Activated naive CD4-positive, alpha-beta T cell treated with anti-CD3 and anti-CD28 coated beads, Interleukin-2, amount 50 U/mL, for 24 hours (primary cell): ENCODE measurements at regions not wholly inside any gene's neighbourhood (a gene's known extent, or its start where the extent isn't known, plus 50 kb on each side); places are given as distances from the start of the nearest gene placed in this dataset.
"Not testable (repeated sequence)": the region's sequence is repeated elsewhere in the genome, so short reads cannot be mapped to it uniquely, and the experiment has no call there.

Experiments used
- H3K27ac Mint-ChIP-seq: one replicate; pipeline ENCODE4 v1.8.0; 2021; ENCODE audit warnings: mild to moderate bottlenecking, mixed read lengths
- H3K27me3 Mint-ChIP-seq: one replicate; pipeline ENCODE4 v1.8.0; 2021; ENCODE audit warnings: mixed read lengths
- H3K36me3 Mint-ChIP-seq: one replicate; pipeline ENCODE4 v1.8.0; 2021; ENCODE audit warnings: mixed read lengths
- H3K4me1 Mint-ChIP-seq: one replicate; pipeline ENCODE4 v1.8.0; 2021; ENCODE audit warnings: mixed read lengths
- H3K4me3 Mint-ChIP-seq: one replicate; pipeline ENCODE4 v1.8.0; 2021; ENCODE audit warnings: mild to moderate bottlenecking, mixed read lengths
- H3K9me3 Mint-ChIP-seq: one replicate; pipeline ENCODE4 v1.8.0; 2021; ENCODE audit warnings: mixed read lengths

DNA sequence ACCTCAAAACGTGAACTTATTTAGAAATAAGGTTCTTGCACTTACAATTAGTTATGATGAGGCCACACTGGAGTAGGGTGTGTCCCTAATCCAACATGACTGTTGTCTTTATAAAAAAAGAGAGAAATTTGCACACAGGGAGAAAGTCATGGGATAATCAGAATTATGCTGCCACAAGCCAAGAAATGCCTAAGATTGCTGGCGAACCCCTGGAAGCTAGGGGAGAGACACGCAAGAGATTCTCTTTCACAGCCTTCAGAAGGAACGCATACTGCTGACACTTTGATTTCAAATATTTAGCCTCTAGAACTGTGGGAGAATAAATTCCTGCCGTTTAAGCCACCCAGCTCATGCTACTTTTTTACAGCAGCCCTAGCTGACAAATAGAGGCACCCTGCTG is 138.3 kb downstream of the CCDC71L start:
- H3K27ac Mint-ChIP-seq, result no peak overlapping the region
- H3K36me3 Mint-ChIP-seq, result no peaks in the 10 kb centered on the region
- H3K4me1 Mint-ChIP-seq, result peaks cover 19% of the 10 kb centered on the region
- no peak overlapping the region for H3K4me3 Mint-ChIP-seq
- H3K9me3 Mint-ChIP-seq, result no peaks in the 10 kb centered on the region
- H3K27me3 Mint-ChIP-seq, result peaks cover 12% of the 10 kb centered on the region

DNA sequence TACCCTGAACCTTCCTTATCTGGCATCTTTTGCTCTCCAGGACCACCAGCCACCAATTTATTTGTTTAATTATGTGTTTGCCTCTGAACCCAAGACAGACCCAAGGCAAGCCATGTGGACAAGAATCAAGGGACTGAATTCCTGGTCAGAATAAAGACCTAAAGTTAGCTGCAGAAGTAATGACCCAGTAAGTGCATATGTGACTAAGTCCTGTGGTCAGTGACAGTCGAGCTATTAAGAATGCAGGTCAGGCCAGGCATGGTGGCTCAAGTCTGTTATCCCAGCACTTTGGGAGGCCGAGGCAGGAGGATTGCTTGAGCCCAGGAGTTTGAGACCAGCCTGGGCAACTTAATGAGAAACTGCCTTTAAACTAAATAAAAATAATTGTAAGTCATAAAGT is 139.4 kb downstream of the CCDC71L start:
- H3K9me3 Mint-ChIP-seq, result no peaks in the 10 kb centered on the region
- H3K36me3 Mint-ChIP-seq, result no peaks in the 10 kb centered on the region
- H3K4me1 Mint-ChIP-seq, result peaks cover 24% of the 10 kb centered on the region
- peaks cover 12% of the 10 kb centered on the region for H3K27me3 Mint-ChIP-seq
- no peak overlapping the region for H3K27ac Mint-ChIP-seq
- H3K4me3 Mint-ChIP-seq, result no peak overlapping the region

DNA sequence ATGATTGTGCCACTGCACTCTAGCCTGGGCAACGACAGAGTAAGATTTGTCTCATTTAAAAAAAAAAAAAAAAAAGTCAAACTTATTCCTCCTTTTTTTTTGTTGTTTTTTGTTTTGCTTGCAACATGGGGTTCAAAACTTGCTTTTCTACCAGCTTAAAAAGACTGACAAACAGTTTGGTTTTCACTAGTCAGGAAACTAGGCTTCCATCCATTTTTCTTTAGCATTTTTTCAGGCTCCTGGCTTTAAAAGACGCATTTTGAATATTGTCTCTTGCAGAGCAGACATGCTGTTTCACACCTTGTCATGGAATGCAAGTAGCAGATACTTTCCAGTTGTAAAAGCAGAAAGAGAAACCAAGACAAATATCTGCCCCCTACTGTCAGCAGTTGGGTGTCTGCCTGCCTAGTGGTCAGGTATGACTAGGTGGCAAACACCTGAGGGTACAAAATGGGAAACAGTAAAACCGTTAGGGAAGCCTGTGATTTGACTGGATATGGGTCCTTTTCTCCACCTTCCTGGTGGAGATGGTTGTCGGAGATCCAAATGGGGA is 139.9 kb downstream of the CCDC71L start:
- Mint-ChIP-seq H3K4me3 (no peak overlapping the region), H3K27ac (no peak overlapping the region)

DNA sequence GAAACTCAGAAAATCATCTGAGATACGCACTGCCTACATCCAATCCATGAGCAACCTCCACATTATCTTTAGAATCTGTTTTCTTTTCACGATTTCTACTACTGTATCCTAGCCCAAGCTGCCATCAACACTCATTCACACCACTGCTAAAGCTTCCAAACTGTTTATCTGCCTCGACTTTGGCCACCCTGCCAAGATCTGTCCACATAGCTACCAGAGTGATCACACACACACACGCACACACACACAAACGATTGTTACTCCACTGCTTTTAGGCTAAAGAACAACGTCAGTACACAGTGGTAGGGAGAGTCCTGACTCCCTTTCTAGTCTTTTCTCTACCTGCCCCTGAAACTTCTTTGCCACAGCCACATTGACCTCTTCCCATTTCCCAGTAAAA is 142.0 kb downstream of the CCDC71L start:
- Mint-ChIP-seq H3K36me3 (no peaks in the 10 kb centered on the region), H3K9me3 (no peaks in the 10 kb centered on the region), H3K4me1 (peaks cover 14% of the 10 kb centered on the region), H3K27ac (peak overlapping the region; percentile 18), H3K4me3 (no peak overlapping the region), H3K27me3 (peaks cover 12% of the 10 kb centered on the region)

More for the DNA sequence above, 139.9 kb downstream of the CCDC71L start:
- H3K9me3 Mint-ChIP-seq, result no peaks in the 10 kb centered on the region
- H3K36me3 Mint-ChIP-seq, result no peaks in the 10 kb centered on the region
- H3K4me1 Mint-ChIP-seq, result peaks cover 24% of the 10 kb centered on the region
- peaks cover 12% of the 10 kb centered on the region for H3K27me3 Mint-ChIP-seq

DNA sequence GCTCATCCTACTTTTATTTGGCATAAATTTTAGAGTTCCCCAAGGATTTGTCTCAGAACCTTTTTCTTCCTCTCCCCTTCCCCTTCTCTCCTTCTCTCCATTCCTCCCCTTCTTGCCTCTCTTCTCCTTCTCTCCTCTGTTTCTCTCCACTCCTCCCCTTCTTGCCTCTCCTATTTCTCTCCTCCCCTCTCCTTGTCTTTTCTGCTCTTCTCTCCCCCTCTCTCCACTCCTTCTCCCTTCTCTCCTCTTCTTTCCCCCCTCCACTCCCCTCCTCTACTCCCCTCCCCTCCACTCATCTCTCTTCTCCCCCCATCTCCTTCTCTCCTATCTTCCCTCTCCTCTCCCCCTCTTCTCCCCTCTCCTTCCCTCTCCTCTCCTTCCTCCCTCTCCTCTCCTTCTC is 142.7 kb downstream of the CCDC71L start:
- no peaks in the 10 kb centered on the region for H3K9me3 Mint-ChIP-seq
- no peaks in the 10 kb centered on the region for H3K36me3 Mint-ChIP-seq
- H3K27me3 Mint-ChIP-seq, result peaks cover 12% of the 10 kb centered on the region
- H3K4me3 Mint-ChIP-seq, result no peak overlapping the region
- H3K4me1 Mint-ChIP-seq, result peaks cover 9% of the 10 kb centered on the region
- no peak overlapping the region for H3K27ac Mint-ChIP-seq

DNA sequence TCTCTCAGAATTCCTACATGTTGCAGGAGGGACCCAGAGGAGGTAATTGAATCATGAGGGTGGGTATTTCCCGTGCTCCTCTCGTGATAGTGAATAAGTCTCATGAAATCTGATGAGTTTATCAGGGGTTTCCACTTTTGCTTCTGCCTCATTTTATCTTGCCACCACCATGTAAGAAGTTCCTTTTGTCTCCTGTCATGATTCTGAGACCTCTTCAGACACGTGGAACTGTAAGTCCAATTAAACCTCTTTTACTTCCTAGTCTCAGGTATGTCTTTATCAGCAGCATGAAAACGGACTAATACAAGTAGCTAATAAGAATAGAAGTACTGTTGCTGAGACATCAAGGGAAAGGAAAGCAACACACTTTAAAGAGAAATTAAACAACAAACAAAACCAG is 143.4 kb downstream of the CCDC71L start:
- Mint-ChIP-seq H3K27me3 (peaks cover 12% of the 10 kb centered on the region), H3K9me3 (no peaks in the 10 kb centered on the region), H3K27ac (no peak overlapping the region), H3K4me1 (peaks cover 9% of the 10 kb centered on the region), H3K4me3 (no peak overlapping the region), H3K36me3 (no peaks in the 10 kb centered on the region)

DNA sequence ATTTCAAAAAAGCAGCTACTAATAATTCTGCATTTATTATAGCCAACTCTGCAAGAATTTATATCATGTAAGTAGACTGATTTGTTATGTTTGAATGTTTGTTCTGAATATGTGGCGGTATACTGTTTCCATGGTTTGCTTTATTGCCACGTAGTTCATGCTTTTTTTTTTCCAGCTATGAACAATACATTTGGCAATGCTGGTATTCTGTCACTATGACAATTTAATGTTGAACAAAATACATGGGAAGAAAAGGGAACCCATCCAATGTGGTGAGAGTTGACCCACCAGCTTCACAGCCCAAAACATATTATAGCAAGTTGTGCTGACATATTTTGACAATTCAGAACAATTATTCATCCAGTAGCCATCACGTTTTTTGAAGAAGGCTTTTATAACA is 145.6 kb downstream of the CCDC71L start:
- Mint-ChIP-seq H3K4me3 (no peak overlapping the region), H3K27me3 (peaks cover 12% of the 10 kb centered on the region), H3K9me3 (no peaks in the 10 kb centered on the region), H3K27ac (no peak overlapping the region), H3K4me1 (peaks cover 9% of the 10 kb centered on the region), H3K36me3 (no peaks in the 10 kb centered on the region)

DNA sequence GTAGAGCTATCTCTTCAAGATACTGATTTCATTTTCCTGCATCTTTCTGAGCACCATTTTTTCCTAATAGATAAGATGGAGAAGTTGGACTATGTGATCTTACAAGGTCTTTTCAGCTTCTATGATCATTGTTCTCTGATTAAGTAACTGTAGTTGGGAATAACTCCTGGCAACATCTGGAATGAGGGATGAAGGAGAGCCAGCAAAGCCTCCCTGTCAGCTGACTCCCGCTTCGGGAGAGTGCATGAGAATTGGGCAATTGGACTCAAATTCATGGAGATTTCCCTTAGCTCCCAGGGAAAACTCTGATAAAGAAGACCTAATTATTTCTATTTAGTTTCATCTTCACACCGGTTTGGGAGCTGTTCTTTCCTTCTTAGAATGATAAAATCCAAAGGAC is 146.1 kb downstream of the CCDC71L start:
- no peaks in the 10 kb centered on the region for H3K9me3 Mint-ChIP-seq

DNA sequence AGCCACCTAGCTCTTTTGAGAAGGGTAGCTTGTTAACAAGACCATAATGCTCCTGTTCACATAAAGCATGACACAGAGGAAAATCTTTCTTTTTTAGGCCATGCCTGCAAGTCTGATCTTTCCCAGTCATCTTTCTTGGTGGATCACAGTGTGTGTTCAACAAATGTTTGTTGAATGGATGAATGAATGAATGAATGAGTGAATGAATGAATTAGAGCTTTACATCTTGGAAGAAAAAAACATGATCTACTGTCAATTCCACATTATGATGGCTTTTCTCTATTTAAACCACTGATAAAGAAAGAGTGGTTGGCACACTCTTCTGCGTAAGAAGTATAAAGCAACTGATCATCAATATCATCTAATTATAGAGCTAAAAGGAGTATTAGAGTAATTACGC is 148.7 kb downstream of the CCDC71L start:
- peaks cover 3% of the 10 kb centered on the region for H3K4me1 Mint-ChIP-seq
- H3K27me3 Mint-ChIP-seq, result no peaks in the 10 kb centered on the region
- H3K36me3 Mint-ChIP-seq, result no peaks in the 10 kb centered on the region
- H3K27ac Mint-ChIP-seq, result no peak overlapping the region
- no peaks in the 10 kb centered on the region for H3K9me3 Mint-ChIP-seq
- no peak overlapping the region for H3K4me3 Mint-ChIP-seq

More for the DNA sequence above, 146.1 kb downstream of the CCDC71L start:
- Mint-ChIP-seq H3K4me3 (no peak overlapping the region), H3K27ac (no peak overlapping the region), H3K36me3 (no peaks in the 10 kb centered on the region), H3K27me3 (peaks cover 9% of the 10 kb centered on the region), H3K4me1 (peaks cover 9% of the 10 kb centered on the region)

DNA sequence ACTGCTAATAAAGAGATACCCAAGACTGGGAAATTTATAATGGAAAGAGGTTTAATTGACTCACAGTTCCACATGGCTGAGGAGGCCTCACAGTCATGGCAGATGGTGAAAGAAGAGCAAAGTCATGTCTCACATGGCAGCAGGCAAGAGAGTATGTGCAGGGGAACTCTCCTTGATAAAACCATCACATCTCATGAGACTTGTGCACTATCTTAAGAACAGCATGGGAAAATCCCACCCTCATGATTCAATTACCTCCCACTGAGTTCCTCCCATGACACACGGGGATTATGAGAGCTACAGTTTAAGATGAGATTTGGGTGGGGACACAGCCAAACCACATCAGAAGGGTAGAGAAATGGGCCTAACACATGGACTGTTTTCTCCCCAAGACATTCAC is 156.3 kb downstream of the CCDC71L start:
- H3K27ac Mint-ChIP-seq, result peak overlapping the region; percentile 97

DNA sequence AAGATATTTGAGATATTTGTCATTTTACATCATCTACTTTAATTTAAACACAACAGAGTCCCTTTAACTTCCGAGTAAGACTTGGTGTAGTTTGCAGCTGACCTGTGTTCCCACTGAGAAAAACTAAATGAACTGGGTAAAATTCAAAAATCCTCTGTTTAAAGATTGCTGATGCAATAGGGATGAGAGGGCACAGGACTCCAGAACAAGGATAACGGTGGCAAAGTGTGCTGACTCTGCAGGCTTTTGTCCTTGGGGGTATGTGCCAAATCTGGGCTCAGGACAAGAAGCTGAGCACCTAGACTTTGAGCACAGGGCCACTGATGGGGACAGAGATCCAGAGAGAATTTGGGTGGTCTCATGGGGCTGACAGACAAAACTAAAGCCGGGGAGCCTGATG is 156.8 kb downstream of the CCDC71L start:
- Mint-ChIP-seq H3K9me3 (no peaks in the 10 kb centered on the region), H3K4me1 (peaks cover 47% of the 10 kb centered on the region), H3K27ac (peak overlapping the region; percentile 97), H3K4me3 (peak overlapping the region; percentile 74), H3K27me3 (no peaks in the 10 kb centered on the region), H3K36me3 (no peaks in the 10 kb centered on the region)

More for the DNA sequence above, 156.3 kb downstream of the CCDC71L start:
- Mint-ChIP-seq H3K4me3 (peak overlapping the region; percentile 74), H3K27me3 (no peaks in the 10 kb centered on the region), H3K36me3 (no peaks in the 10 kb centered on the region), H3K9me3 (no peaks in the 10 kb centered on the region), H3K4me1 (peaks cover 47% of the 10 kb centered on the region)

DNA sequence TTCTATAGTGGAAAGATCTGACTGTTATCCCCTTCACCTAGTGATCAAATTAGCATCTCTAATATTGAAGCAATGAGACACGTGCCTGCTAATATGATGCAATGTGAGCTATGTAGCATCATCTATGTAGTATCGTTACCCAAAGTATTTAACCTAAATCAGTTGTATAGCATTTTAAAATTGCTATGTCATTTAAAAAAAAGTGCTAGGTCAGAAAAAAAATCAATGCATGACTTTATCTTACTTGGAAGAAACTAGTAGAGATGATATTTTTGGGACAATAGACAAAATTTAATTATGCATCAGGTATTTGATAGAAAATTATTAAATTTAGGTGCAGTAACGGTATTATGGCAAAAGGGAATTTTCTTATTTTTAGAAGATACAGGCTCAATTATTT is 157.3 kb downstream of the CCDC71L start:
- peak overlapping the region; percentile 23 for H3K27ac Mint-ChIP-seq
- H3K4me1 Mint-ChIP-seq, result peaks cover 47% of the 10 kb centered on the region
- no peaks in the 10 kb centered on the region for H3K36me3 Mint-ChIP-seq
- no peaks in the 10 kb centered on the region for H3K27me3 Mint-ChIP-seq
- H3K9me3 Mint-ChIP-seq, result no peaks in the 10 kb centered on the region
- peak overlapping the region; percentile 74 for H3K4me3 Mint-ChIP-seq

DNA sequence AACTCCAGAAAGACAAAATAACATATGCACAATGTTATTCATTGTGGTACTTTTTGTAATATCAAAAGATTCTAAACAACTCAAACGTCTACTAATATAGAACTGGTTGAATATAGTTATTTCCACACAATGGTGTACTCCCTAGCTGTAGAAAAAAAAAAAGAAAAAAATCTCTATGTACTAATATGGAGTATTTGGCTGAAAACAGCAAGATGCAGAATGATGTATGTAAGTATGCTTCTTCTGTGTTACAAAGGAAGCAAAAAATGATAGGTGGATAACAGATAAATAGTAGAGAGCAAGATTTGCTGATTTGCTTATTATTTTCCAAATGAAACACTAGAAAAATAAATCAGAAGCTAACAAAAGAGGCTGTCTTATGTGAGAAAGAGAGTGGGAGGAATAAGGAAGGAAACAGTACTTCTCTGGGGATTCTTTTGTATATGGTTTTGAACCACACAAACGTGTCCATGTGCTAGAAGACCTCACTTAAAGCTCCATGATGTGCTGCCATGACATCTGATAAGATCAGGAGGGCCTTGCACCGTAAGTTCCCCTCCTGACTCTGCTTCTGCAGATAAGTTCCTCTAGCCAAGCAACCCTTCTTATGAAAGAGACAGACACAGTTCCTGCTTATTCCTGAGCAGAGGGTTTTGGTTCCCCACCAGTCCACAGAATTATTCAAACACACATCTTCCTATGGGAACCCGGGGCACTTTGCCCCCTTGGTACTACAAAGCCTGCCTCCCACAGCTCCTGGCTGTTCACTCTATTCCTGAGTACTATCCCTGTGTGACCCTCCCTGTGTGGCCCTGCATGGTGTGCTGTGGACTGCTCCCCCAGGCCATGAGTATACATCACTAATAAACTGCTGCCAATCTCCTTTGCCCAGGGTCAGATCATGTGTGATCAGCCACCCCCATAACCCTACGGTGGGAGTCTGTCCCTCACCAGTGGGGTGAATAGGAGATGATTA is 159.1 kb downstream of the CCDC71L start:
- H3K36me3 Mint-ChIP-seq, result no peaks in the 10 kb centered on the region
- H3K27me3 Mint-ChIP-seq, result no peaks in the 10 kb centered on the region
- H3K27ac Mint-ChIP-seq, result peak overlapping the region; percentile 9
- peak overlapping the region; percentile 39 for H3K4me3 Mint-ChIP-seq
- H3K4me1 Mint-ChIP-seq, result peaks cover 41% of the 10 kb centered on the region
- H3K9me3 Mint-ChIP-seq, result no peaks in the 10 kb centered on the region

DNA sequence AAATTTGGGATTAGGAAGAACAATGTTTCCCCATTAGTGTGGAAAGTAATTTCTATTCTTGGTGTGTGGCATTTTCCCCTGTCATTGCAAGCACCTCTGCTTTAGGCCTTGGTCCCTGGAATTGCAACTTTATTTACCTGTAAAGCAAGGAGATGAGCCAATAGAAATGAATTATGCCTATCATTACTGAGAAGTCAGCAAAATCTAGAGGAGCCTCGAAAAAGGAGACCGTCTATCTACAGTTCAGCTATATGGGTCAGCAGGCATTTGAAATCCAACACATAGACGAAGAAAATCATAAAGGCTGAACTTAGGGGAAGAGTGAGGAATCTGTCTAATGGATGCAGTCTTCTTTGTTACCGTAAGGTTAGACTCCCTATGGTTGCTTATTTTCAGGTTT is 161.1 kb downstream of the CCDC71L start:
- no peaks in the 10 kb centered on the region for H3K9me3 Mint-ChIP-seq
- H3K4me3 Mint-ChIP-seq, result no peak overlapping the region
- H3K36me3 Mint-ChIP-seq, result peaks cover under 1% of the 10 kb centered on the region
- peaks cover 28% of the 10 kb centered on the region for H3K4me1 Mint-ChIP-seq
- peaks cover under 1% of the 10 kb centered on the region for H3K27me3 Mint-ChIP-seq
- no peak overlapping the region for H3K27ac Mint-ChIP-seq

DNA sequence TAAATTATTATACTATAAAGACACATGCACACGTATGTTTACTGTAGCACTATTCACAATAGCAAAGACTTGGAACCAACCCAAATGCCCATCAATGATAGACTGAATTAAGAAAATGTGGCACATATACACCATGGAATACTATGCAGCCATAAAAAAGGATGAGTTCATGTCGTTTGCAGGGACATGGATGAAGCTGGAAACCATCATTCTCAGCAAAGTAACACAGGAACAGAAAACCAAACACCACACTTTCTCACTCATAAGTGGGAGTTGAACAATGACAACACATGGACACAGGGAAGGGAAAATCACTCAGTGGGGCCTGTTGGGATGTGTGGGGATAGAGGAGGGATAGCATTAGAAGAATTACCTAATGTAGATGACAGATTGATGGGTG is 163.0 kb downstream of the CCDC71L start:
- not testable (repeated sequence) for H3K9me3 Mint-ChIP-seq, H3K27ac Mint-ChIP-seq, H3K36me3 Mint-ChIP-seq, H3K27me3 Mint-ChIP-seq, H3K4me3 Mint-ChIP-seq
- peaks cover 12% of the 10 kb centered on the region for H3K4me1 Mint-ChIP-seq

DNA sequence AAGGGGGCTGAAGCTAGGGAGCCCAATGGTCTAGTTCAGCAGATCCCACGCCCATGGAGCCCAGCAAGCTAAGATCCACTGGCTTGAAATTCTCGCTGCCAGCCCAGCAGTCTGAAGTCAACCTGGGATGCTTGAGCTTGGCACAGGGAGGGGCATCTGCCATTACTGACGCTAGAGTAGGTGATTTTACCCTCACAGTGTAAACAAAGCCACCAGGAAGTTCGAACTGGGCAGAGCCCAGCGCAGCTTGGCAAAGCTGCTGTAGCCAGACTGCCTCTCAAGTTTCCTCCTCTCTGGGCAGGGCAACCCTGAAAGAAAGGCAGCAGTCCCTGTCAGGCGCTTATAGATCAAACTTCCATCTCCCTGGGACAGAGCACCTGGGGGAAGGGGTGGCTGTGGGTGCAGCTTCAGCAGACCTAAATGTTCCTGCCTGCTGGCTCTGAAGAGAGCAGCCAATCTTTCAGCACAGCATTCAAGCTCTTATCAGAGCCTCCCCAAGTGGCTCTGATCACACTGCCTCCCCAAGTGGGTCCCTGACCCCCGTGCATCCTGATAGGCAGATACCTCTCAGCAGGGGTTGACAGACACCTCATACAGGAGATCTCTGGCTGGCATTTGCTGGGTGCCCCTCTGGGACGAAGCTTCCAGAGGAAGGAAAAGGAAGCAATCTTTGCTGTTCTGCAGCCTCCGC is 167.8 kb downstream of the CCDC71L start:
- Mint-ChIP-seq H3K4me3 (no peak overlapping the region), H3K9me3 (no peaks in the 10 kb centered on the region), H3K4me1 (no peaks in the 10 kb centered on the region), H3K27ac (no peak overlapping the region), H3K36me3 (peaks cover 8% of the 10 kb centered on the region), H3K27me3 (peaks cover 7% of the 10 kb centered on the region)
